Mesothelial cell of epicardium (in vitro differentiated cells): ENCODE measurements at regions not wholly inside any gene's neighbourhood (a gene's known extent, or its start where the extent isn't known, plus 50 kb on each side); places are given as distances from the start of the nearest gene placed in this dataset.

ENCODE experiments used
- DNase-seq, 2 experiments: peaks; one replicate each; pipeline ENCODE4 v3.0.0; 2021; ENCODE audit warnings: low spot score in 2 of 2; ENCODE audit not compliant: unreplicated experiment in 2 of 2
- H3K27ac Mint-ChIP-seq: 2 replicates; pipeline ENCODE4 v1.8.0; 2021; ENCODE audit warnings: mixed read lengths
- H3K27me3 Mint-ChIP-seq: 2 replicates; pipeline ENCODE4 v1.8.0; 2021; ENCODE audit warnings: low read depth, mixed read lengths
- H3K36me3 Mint-ChIP-seq: 2 replicates; pipeline ENCODE4 v1.8.0; 2021; ENCODE audit warnings: mixed read lengths
- H3K4me1 Mint-ChIP-seq: 2 replicates; pipeline ENCODE4 v1.8.0; 2021; ENCODE audit warnings: mixed read lengths
- H3K4me3 Mint-ChIP-seq: 2 replicates; pipeline ENCODE4 v1.8.0; 2021; ENCODE audit warnings: mild to moderate bottlenecking, moderate library complexity, mixed read lengths
- H3K9me3 Mint-ChIP-seq: 2 replicates; pipeline ENCODE4 v1.8.0; 2021; ENCODE audit warnings: mixed read lengths
- CTCF ChIP-seq: fragments of 200-600 bp; sonication (generic); IDR thresholded peaks from one replicate; pipeline ENCODE4 v1.5.0; 2021; ENCODE audit warnings: antibody characterized with exemption; ENCODE audit not compliant: unreplicated experiment

DNA sequence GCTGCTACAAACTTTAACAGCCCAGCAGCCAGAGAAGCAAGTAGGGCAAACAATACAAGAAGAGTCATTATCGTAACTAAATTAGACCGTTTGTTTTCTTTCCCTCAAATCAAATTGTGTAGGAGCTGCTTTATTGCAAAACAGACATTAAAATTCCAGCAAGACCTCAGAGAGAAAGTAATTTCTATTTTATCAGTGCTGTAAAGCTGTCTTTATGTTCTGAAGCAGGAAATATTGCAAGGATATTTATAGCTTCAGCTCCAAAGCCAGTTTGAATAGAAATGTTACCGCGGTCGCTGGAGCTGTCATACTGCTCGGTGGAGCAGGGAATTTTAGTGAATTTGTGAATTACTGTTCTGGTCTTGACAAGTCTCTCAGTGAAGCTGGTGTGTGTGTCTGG, 503.8 kb upstream of the PLXNA2 start:
- DNase-seq = no peak
- Mint-ChIP-seq H3K9me3 (peaks cover 9% of the 10 kb centered on the region), H3K27ac (no peak overlapping the region), H3K4me1 (peaks cover 16% of the 10 kb centered on the region), H3K4me3 (no peak overlapping the region), H3K27me3 (peaks cover 37% of the 10 kb centered on the region), H3K36me3 (peaks cover 2% of the 10 kb centered on the region)
- TF ChIP-seq CTCF = no peak

- H3K9me3 Mint-ChIP-seq = peaks cover 9% of the 10 kb centered on the region
- no peak for DNase-seq
- no peak overlapping the region for H3K4me3 Mint-ChIP-seq
- no peak for TF ChIP-seq CTCF
- H3K27ac Mint-ChIP-seq = no peak overlapping the region
- H3K36me3 Mint-ChIP-seq = peaks cover 2% of the 10 kb centered on the region
- H3K27me3 Mint-ChIP-seq = peaks cover 43% of the 10 kb centered on the region
- H3K4me1 Mint-ChIP-seq = peaks cover 16% of the 10 kb centered on the region
These were observed 504.4 kb upstream of the PLXNA2 start for GRCh38 chr1:208748387-208749165.

GRCh38 chr1:208756339-208756981, 512.3 kb upstream of the PLXNA2 start:
- no peak for TF ChIP-seq CTCF
- H3K36me3 Mint-ChIP-seq = no peaks in the 10 kb centered on the region
- H3K27ac Mint-ChIP-seq = no peak overlapping the region
- peaks cover 7% of the 10 kb centered on the region for H3K4me1 Mint-ChIP-seq
- H3K4me3 Mint-ChIP-seq = no peak overlapping the region
- H3K9me3 Mint-ChIP-seq = no peaks in the 10 kb centered on the region
- DNase-seq = no peak
- peaks cover 34% of the 10 kb centered on the region for H3K27me3 Mint-ChIP-seq

DNA sequence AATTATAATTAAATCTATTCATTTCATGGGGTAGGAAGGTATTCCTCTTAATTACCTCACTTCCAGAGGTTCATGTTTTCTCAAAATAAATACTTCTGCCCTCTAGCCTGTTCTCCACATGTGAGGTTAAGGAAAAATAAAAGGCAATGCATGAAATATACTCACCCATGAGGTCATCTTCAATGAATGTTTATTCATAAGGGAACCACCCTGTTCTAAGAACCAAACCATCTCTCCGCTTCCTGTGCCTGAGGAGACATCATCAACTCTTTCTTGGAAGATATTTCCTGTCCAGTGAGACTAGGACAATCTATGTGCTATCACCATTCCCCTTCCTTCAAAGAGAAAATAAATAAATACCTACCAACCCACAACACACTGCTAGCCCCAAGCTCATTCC, 513.7 kb upstream of the PLXNA2 start:
- H3K27ac Mint-ChIP-seq = no peak overlapping the region
- H3K27me3 Mint-ChIP-seq = peaks cover 22% of the 10 kb centered on the region
- TF ChIP-seq CTCF = no peak
- no peaks in the 10 kb centered on the region for H3K9me3 Mint-ChIP-seq
- H3K4me1 Mint-ChIP-seq = peaks cover 7% of the 10 kb centered on the region
- no peak overlapping the region for H3K4me3 Mint-ChIP-seq
- no peak for DNase-seq
- H3K36me3 Mint-ChIP-seq = no peaks in the 10 kb centered on the region

DNA sequence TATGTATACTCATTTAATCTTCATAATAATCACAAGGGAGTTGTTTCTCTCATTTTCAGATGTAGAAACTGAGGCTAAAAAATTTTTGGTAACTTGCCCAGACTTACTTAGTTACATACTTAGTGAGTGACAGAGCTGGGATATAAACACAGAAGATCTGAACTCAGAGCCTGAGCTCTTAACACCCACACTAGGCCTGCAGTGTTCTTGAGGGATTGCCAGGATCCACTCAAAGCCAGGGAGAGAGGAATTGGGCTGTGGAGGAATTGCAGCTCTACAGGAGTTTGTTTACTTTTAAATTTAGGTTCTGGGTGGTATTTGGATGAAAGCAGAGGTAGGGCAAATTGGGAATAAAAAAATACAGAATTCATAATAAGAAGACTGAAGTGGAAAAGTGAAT, 515.1 kb upstream of the PLXNA2 start:
- no peak for DNase-seq
- Mint-ChIP-seq H3K9me3 (no peaks in the 10 kb centered on the region), H3K27ac (no peak overlapping the region), H3K27me3 (peaks cover 9% of the 10 kb centered on the region), H3K36me3 (no peaks in the 10 kb centered on the region), H3K4me1 (peaks cover 7% of the 10 kb centered on the region), H3K4me3 (no peak overlapping the region)
- TF ChIP-seq CTCF = no peak
